Smooth muscle cell (in vitro differentiated cells): ENCODE measurements at regions not wholly inside any gene's neighbourhood (a gene's known extent, or its start where the extent isn't known, plus 50 kb on each side); places are given as distances from the start of the nearest gene placed in this dataset.
"Not testable (repeated sequence)": the region's sequence is repeated elsewhere in the genome, so short reads cannot be mapped to it uniquely, and the experiment has no call there.

Experiments used
- DNase-seq: peaks from one replicate; lab custom pipeline; 2025; ENCODE audit not compliant: unreplicated experiment; lab: John Stamatoyannopoulos, UW
- H2AFZ ChIP-seq: fragments of 200-600 bp; sonication (generic); 2 replicates; pipeline ENCODE4 v1.6.0; 2016; ENCODE audit warnings: antibody characterized with exemption, low read depth, mild to moderate bottlenecking
- H3F3A ChIP-seq: fragments of 200-600 bp; sonication (generic); 2 replicates; pipeline ENCODE4 v1.6.0; 2017; ENCODE audit warnings: antibody characterized with exemption, low read depth
- H3K27ac ChIP-seq: fragments of 200-600 bp; sonication (generic); 2 replicates; pipeline ENCODE4 v1.5.1; 2016; ENCODE audit warnings: low read depth, mild to moderate bottlenecking
- H3K27me3 ChIP-seq: fragments of 200-600 bp; sonication (generic); 2 replicates; pipeline ENCODE4 v1.6.1; 2016; ENCODE audit warnings: low read depth, mild to moderate bottlenecking
- H3K36me3 ChIP-seq: fragments of 200-600 bp; sonication (generic); 2 replicates; pipeline ENCODE4 v1.5.1; 2016; ENCODE audit warnings: low read depth
- H3K4me1 ChIP-seq: fragments of 200-600 bp; sonication (generic); 2 replicates; pipeline ENCODE4 v1.5.1; 2016; ENCODE audit warnings: low read depth
- H3K4me2 ChIP-seq: fragments of 200-600 bp; sonication (generic); 2 replicates; pipeline ENCODE4 v1.6.0; 2016; ENCODE audit warnings: mild to moderate bottlenecking
- H3K4me3 ChIP-seq: fragments of 200-600 bp; sonication (generic); 2 replicates; pipeline ENCODE4 v1.5.1; 2016; ENCODE audit warnings: mild to moderate bottlenecking
- H3K79me2 ChIP-seq: fragments of 200-600 bp; sonication (generic); 2 replicates; pipeline ENCODE4 v1.6.0; 2016; ENCODE audit warnings: low read depth, mild to moderate bottlenecking
- H3K9ac ChIP-seq: fragments of 200-600 bp; sonication (generic); 2 replicates; pipeline ENCODE4 v1.6.0; 2016; ENCODE audit warnings: low read depth
- H3K9me3 ChIP-seq: fragments of 200-600 bp; sonication (generic); replicated peaks from 2 replicates; pipeline ENCODE4 v1.5.1; 2016; ENCODE audit warnings: low read depth
- H4K20me1 ChIP-seq: fragments of 200-600 bp; sonication (generic); 2 replicates; pipeline ENCODE4 v1.6.0; 2016; ENCODE audit warnings: low read depth
- CTCF ChIP-seq: fragments of 200-600 bp; sonication (generic); IDR thresholded peaks from 2 replicates; pipeline ENCODE4 v1.5.1; 2017; ENCODE audit warnings: borderline replicate concordance, mild to moderate bottlenecking, antibody characterized with exemption; ENCODE audit not compliant: insufficient read depth, poor library complexity, severe bottlenecking
- WGBS: methylation state at CpG from one replicate; pipeline ENCODE4 v1.1.7; 2016; ENCODE audit warnings: low lambda C conversion rate; 5-methylcytosine and 5-hydroxymethylcytosine counted together

GRCh38 chr15:81645470-81645869 lies 271.5 kb upstream of the TMC3 start:
- no peaks in the 10 kb centered on the region for H3K9me3 ChIP-seq
- no peak overlapping the region for H3K4me2 ChIP-seq
- no peaks in the 10 kb centered on the region for H4K20me1 ChIP-seq
- no peak overlapping the region for H3K27ac ChIP-seq
- H3K4me1 ChIP-seq: no peaks in the 10 kb centered on the region
- no peak overlapping the region for H3K4me3 ChIP-seq
- H3K9ac ChIP-seq: no peak overlapping the region
- H2AFZ ChIP-seq: no peak overlapping the region
- 92% methylated on average over 9 of the region's 9 CpGs for whole genome bisulfite sequencing
- H3F3A ChIP-seq: no peaks in the 10 kb centered on the region
- no peaks in the 10 kb centered on the region for H3K79me2 ChIP-seq
- no peaks in the 10 kb centered on the region for H3K36me3 ChIP-seq
- no peak for DNase-seq
- no peak for TF ChIP-seq CTCF
- no peaks in the 10 kb centered on the region for H3K27me3 ChIP-seq

- no peaks in the 10 kb centered on the region for H3K79me2 ChIP-seq
- no peak overlapping the region for H3K4me3 ChIP-seq
- WGBS: 71% methylated on average over 4 of the region's 4 CpGs
- no peaks in the 10 kb centered on the region for H3K27me3 ChIP-seq
- DNase-seq: no peak
- no peaks in the 10 kb centered on the region for H3K36me3 ChIP-seq
- TF ChIP-seq CTCF: no peak
- no peak overlapping the region for H3K27ac ChIP-seq
- H3K9ac ChIP-seq: no peak overlapping the region
- H4K20me1 ChIP-seq: no peaks in the 10 kb centered on the region
- H3K4me2 ChIP-seq: no peak overlapping the region
- no peaks in the 10 kb centered on the region for H3K4me1 ChIP-seq
- H3F3A ChIP-seq: no peaks in the 10 kb centered on the region
- no peak overlapping the region for H2AFZ ChIP-seq
- no peaks in the 10 kb centered on the region for H3K9me3 ChIP-seq
Measured at GRCh38 chr15:81643771-81644170, 269.8 kb upstream of the TMC3 start.

GRCh38 chr15:81642451-81642990 lies 268.5 kb upstream of the TMC3 start:
- Histone ChIP-seq H3K4me3 (no peak overlapping the region), H3K36me3 (no peaks in the 10 kb centered on the region), H3K79me2 (no peaks in the 10 kb centered on the region), H3K9ac (no peak overlapping the region), H4K20me1 (no peaks in the 10 kb centered on the region), H3K4me2 (peak overlapping the region; percentile 56), H3F3A (no peaks in the 10 kb centered on the region), H2AFZ (no peak overlapping the region), H3K27ac (peak overlapping the region; percentile 71), H3K27me3 (no peaks in the 10 kb centered on the region), H3K9me3 (no peaks in the 10 kb centered on the region), H3K4me1 (no peaks in the 10 kb centered on the region)
- no peak for DNase-seq
- 34% methylated on average over 4 of the region's 4 CpGs for WGBS
- no peak for TF ChIP-seq CTCF

- not testable (repeated sequence) for H3K27me3 ChIP-seq, H3K4me3 ChIP-seq, H2AFZ ChIP-seq, H3K4me2 ChIP-seq, H3K9ac ChIP-seq, H3K79me2 ChIP-seq, H4K20me1 ChIP-seq, H3K4me1 ChIP-seq, DNase-seq, H3K9me3 ChIP-seq, H3K36me3 ChIP-seq, H3F3A ChIP-seq, H3K27ac ChIP-seq
- WGBS: 83% methylated on average over 2 of the region's 2 CpGs
Measured at GRCh38 chr15:81636064-81636463, 262.1 kb upstream of the TMC3 start.
